ENCODE measurements at regions not wholly inside any gene's neighbourhood (a gene's known extent, or its start where the extent isn't known, plus 50 kb on each side); places are given as distances from the start of the nearest gene placed in this dataset.

DNA sequence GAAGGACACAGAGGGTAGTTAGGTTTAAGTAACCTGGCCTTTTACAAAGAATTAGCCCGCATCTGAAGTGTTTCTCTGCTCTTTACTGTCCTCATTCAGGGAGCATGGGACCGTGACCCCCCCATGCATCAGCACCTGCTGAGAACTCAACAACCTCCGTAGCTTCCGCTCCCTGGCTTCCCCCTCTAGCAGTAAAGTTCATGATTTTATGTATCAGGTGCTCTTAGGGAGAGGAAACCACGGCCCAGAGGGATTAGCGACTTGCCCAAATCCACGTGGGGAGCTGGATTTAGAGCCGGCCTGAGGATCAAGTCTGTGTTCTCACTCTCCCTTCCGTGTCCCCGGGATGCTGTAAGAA lies 284.6 kb upstream of the GATB start:
- peak overlapping the region in 1 of 2 experiments; percentile 67; a peak in 2 of 5 replicates for H3K4me3 Mint-ChIP-seq
- Histone ChIP-seq H2AK5ac (ENCODE audit: insufficient read length, low read length) (no peak overlapping the region), H3K9ac (ENCODE audit: extremely low read depth, insufficient read length, low read length) (no peak overlapping the region), H4K5ac (ENCODE audit: insufficient read length, low read depth, low read length) (no peak overlapping the region), H3K4ac (ENCODE audit: low read depth, low read length) (no peak overlapping the region), H3K56ac (ENCODE audit: insufficient read length, low read depth, low read length) (no peak overlapping the region), H3K27ac (ENCODE audit: insufficient read length, low read depth, low read length) (no peak overlapping the region), H2BK120ac (ENCODE audit: low read depth, low read length, poor library complexity, severe bottlenecking) (no peak overlapping the region), H3K27me3 (ENCODE audit: insufficient read depth, low read length) (no peaks in the 10 kb centered on the region), H2AFZ (ENCODE audit: low read length) (no peak overlapping the region), H3K23ac (ENCODE audit: insufficient read length, low read depth, low read length) (no peak overlapping the region), H3K4me1 (ENCODE audit: insufficient read depth, low read length) (no peaks in the 10 kb centered on the region), H4K91ac (ENCODE audit: insufficient read length, low read depth, low read length) (no peak overlapping the region), H2BK15ac (ENCODE audit: low read depth, low read length) (no peak overlapping the region), H3K14ac (ENCODE audit: insufficient read depth, low read length) (no peak overlapping the region), H3K18ac (ENCODE audit: insufficient read length, low read depth, low read length) (no peak overlapping the region), H4K8ac (replicated peaks; ENCODE audit: insufficient read length, low read depth, low read length) (no peak overlapping the region), H4K20me1 (ENCODE audit: control insufficient read depth, insufficient read depth, insufficient read length) (no peaks in the 10 kb centered on the region), H3K79me1 (ENCODE audit: insufficient read depth, low read depth, low read length, poor library complexity, severe bottlenecking) (no peaks in the 10 kb centered on the region), H2BK20ac (ENCODE audit: low read depth, low read length, poor library complexity, severe bottlenecking) (no peak overlapping the region), H3K4me2 (ENCODE audit: insufficient read depth, insufficient read length, low read length) (peak overlapping the region; percentile 43), H2BK12ac (ENCODE audit: insufficient read length, low read depth, low read length) (no peak overlapping the region), H3T11ph (ENCODE audit: low read length) (no peak overlapping the region), H2BK5ac (ENCODE audit: insufficient read length, low read length) (no peak overlapping the region), H3K79me2 (ENCODE audit: insufficient read depth, low read length) (no peaks in the 10 kb centered on the region), H3K23me2 (ENCODE audit: insufficient read length, low read depth, low read length, poor library complexity, severe bottlenecking) (no peaks in the 10 kb centered on the region), H3K9me3 (ENCODE audit: control insufficient read depth, low read depth, low read length) (no peaks in the 10 kb centered on the region)
- WGBS (ENCODE audit: extremely low coverage, insufficient read length, low lambda C conversion rate) = no CpG with 5 or more reads among the region's 10 CpGs
- peaks cover 8 to 13% of the 10 kb centered on the region in 2 experiments for H3K9me3 Mint-ChIP-seq
- peaks cover 10% of the 10 kb centered on the region for H3K27me3 Mint-ChIP-seq (ENCODE audit: low read depth)
- TF ChIP-seq, protein P1, sequence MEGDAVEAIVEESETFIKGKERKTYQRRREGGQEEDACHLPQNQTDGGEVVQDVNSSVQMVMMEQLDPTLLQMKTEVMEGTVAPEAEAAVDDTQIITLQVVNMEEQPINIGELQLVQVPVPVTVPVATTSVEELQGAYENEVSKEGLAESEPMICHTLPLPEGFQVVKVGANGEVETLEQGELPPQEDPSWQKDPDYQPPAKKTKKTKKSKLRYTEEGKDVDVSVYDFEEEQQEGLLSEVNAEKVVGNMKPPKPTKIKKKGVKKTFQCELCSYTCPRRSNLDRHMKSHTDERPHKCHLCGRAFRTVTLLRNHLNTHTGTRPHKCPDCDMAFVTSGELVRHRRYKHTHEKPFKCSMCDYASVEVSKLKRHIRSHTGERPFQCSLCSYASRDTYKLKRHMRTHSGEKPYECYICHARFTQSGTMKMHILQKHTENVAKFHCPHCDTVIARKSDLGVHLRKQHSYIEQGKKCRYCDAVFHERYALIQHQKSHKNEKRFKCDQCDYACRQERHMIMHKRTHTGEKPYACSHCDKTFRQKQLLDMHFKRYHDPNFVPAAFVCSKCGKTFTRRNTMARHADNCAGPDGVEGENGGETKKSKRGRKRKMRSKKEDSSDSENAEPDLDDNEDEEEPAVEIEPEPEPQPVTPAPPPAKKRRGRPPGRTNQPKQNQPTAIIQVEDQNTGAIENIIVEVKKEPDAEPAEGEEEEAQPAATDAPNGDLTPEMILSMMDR (conservative IDR thresholded peaks at IDR 0.05) = no peak
- peaks cover 5 to 12% (median 5%) of the 10 kb centered on the region in 3 experiments; a peak in 3 of 7 replicates for H3K36me3 Mint-ChIP-seq (ENCODE audit: insufficient read depth in 1 of 3, low read depth in 3 of 3)
- peaks cover 16 to 17% of the 10 kb centered on the region in 2 experiments for H3K4me1 Mint-ChIP-seq
- peak overlapping the region in 2 of 3 experiments; percentile 61 to 76; a peak in 2 of 7 replicates for H3K27ac Mint-ChIP-seq
- no peak for DNase-seq
